Suprapubic skin (tissue), 4 donors: ENCODE measurements at regions not wholly inside any gene's neighbourhood (a gene's known extent, or its start where the extent isn't known, plus 50 kb on each side); places are given as distances from the start of the nearest gene placed in this dataset.

Experiments used
- CTCF ChIP-seq, 2 donors: fragments of 200-600 bp in 1 of 2; fragments of 450-650 bp in 1 of 2; sonication (generic) in 1 of 2; IDR thresholded peaks; one replicate each; pipeline ENCODE4 v1.5.1; 2016 to 2019; ENCODE audit warnings: antibody characterized with exemption in 2 of 2, mild to moderate bottlenecking in 1 of 2, moderate library complexity in 1 of 2
- EP300 ChIP-seq: sonication (generic); formaldehyde crosslinking; IDR thresholded peaks from one replicate; pipeline ENCODE4 v1.6.1; 2017; ENCODE audit warnings: antibody characterized with exemption
- POLR2A ChIP-seq, 2 donors: fragments of 450-650 bp; IDR thresholded peaks; one replicate each; pipeline ENCODE4 v1.6.1; 2017; ENCODE audit warnings: antibody characterized with exemption in 2 of 2, mild to moderate bottlenecking in 2 of 2, moderate library complexity in 2 of 2
- POLR2AphosphoS5 ChIP-seq, 3 donors: sonication (generic); formaldehyde crosslinking; IDR thresholded peaks; one replicate each; pipeline ENCODE4 v1.6.1; 2017; ENCODE audit warnings: antibody characterized with exemption in 3 of 3

DNA sequence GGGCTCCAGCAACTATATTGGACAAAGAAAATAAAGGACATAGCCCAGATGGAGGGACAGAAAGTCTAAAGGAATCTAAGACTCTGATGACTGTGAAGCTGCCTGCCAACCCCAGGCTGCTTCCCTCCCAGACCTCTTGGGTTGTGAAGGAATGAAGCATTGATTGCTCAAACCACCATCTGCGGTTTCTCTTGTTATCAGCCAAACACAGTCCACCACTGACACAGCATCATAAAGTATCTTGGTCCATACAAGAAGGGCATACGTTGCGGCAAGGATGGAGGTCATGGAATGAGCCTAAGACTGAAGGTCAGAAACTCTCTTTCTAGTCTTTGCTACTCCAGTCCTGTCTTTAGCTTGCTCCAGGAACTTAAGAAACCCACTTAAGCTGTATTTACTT is 58.5 kb upstream of the PLXNC1 start:
- TF ChIP-seq CTCF (IDR thresholded peaks at IDR 0.05) = no peak
- no peak for TF ChIP-seq POLR2A (IDR thresholded peaks at IDR 0.05)
- TF ChIP-seq EP300 = no peak
- no peak for TF ChIP-seq POLR2AphosphoS5 (IDR thresholded peaks at IDR 0.05)
